Activated CD8-positive, alpha-beta T cell treated with anti-CD3 and anti-CD28 coated beads for 36 hours (primary cell): ENCODE measurements at regions not wholly inside any gene's neighbourhood (a gene's known extent, or its start where the extent isn't known, plus 50 kb on each side); places are given as distances from the start of the nearest gene placed in this dataset.

ENCODE experiments used
- ATAC-seq: fragments of 200-7000 bp; cut with Tn5 transposase; one replicate; pipeline ENCODE4 v1.10.0; 2021; ENCODE audit warnings: mild to moderate bottlenecking, moderate library complexity
- CTCF ChIA-PET: fragments of 350-600 bp; sonication (Branson Sonifier 250); formaldehyde crosslinking; loops from one replicate; lab custom pipeline; 2021; ENCODE audit warnings: antibody characterized with exemption; lab: Charles Lee
- POLR2A ChIA-PET: fragments of 350-600 bp; sonication (Branson Sonifier 250); formaldehyde crosslinking; loops from one replicate; lab custom pipeline; 2021; ENCODE audit warnings: antibody characterized with exemption; lab: Charles Lee
- DNase-seq: peaks from one replicate; pipeline ENCODE4 v3.0.0-alpha.2; 2020
- H3K27ac Mint-ChIP-seq: one replicate; pipeline ENCODE4 v1.8.0; 2021; ENCODE audit warnings: mild to moderate bottlenecking, mixed read lengths
- H3K27me3 Mint-ChIP-seq: one replicate; pipeline ENCODE4 v1.8.0; 2021; ENCODE audit warnings: mixed read lengths
- H3K36me3 Mint-ChIP-seq: one replicate; pipeline ENCODE4 v1.8.0; 2021; ENCODE audit warnings: low read depth, mixed read lengths
- H3K4me1 Mint-ChIP-seq: one replicate; pipeline ENCODE4 v1.8.0; 2021; ENCODE audit warnings: low read depth, mixed read lengths
- H3K4me3 Mint-ChIP-seq: one replicate; pipeline ENCODE4 v1.8.0; 2021; ENCODE audit warnings: mild to moderate bottlenecking, moderate library complexity, mixed read lengths
- H3K9me3 Mint-ChIP-seq: one replicate; pipeline ENCODE4 v1.8.0; 2021; ENCODE audit warnings: mixed read lengths
- CTCF ChIP-seq: fragments of 200-600 bp; IDR thresholded peaks from one replicate; pipeline ENCODE4 v1.8.0; 2022; ENCODE audit warnings: antibody characterized with exemption, mild to moderate bottlenecking
- intact Hi-C: fragments of 100-400 bp; cut with micrococcal nuclease; formaldehyde crosslinking; loops from one replicate; pipeline ENCODE4 v1.10.0; 2022

GRCh38 chr16:72332926-72333325 lies 161.0 kb upstream of the PMFBP1 start:
- DNase-seq, result no peak
- intact Hi-C loops, result no loop called here
- H3K36me3 Mint-ChIP-seq, result peaks cover 1% of the 10 kb centered on the region
- TF ChIP-seq CTCF, result no peak
- no peaks in the 10 kb centered on the region for H3K4me1 Mint-ChIP-seq
- H3K4me3 Mint-ChIP-seq, result no peak overlapping the region
- ChIA-PET POLR2A (no interaction called here), CTCF (no interaction called here)
- ATAC-seq, result no peak
- no peak overlapping the region for H3K27ac Mint-ChIP-seq
- peaks cover 18% of the 10 kb centered on the region for H3K9me3 Mint-ChIP-seq
- no peaks in the 10 kb centered on the region for H3K27me3 Mint-ChIP-seq

- ATAC-seq (no peak), DNase-seq (no peak)
- CTCF ChIA-PET, result no interaction called here
- Mint-ChIP-seq H3K4me3 (no peak overlapping the region), H3K9me3 (peaks cover 20% of the 10 kb centered on the region), H3K27me3 (no peaks in the 10 kb centered on the region), H3K27ac (no peak overlapping the region), H3K4me1 (no peaks in the 10 kb centered on the region), H3K36me3 (peaks cover 10% of the 10 kb centered on the region)
- intact Hi-C loops, result no loop called here
- no peak for TF ChIP-seq CTCF
- POLR2A ChIA-PET, result no interaction called here
Observed at GRCh38 chr16:72324578-72324977, 152.6 kb upstream of the PMFBP1 start.

GRCh38 chr16:72317446-72317845 lies 145.5 kb upstream of the PMFBP1 start:
- DNase-seq (no peak), ATAC-seq (no peak)
- Mint-ChIP-seq H3K27ac (no peak overlapping the region), H3K36me3 (peaks cover 8% of the 10 kb centered on the region), H3K27me3 (no peaks in the 10 kb centered on the region), H3K9me3 (peaks cover 10% of the 10 kb centered on the region), H3K4me1 (no peaks in the 10 kb centered on the region), H3K4me3 (no peak overlapping the region)
- intact Hi-C loops, result no loop called here
- TF ChIP-seq CTCF, result no peak
- POLR2A ChIA-PET, result no interaction called here
- CTCF ChIA-PET, result no interaction called here

- no peak for TF ChIP-seq CTCF
- ChIA-PET POLR2A (no interaction called here), CTCF (no interaction called here)
- Mint-ChIP-seq H3K36me3 (peaks cover 2% of the 10 kb centered on the region), H3K27ac (no peak overlapping the region), H3K4me1 (no peaks in the 10 kb centered on the region), H3K9me3 (peaks cover 2% of the 10 kb centered on the region), H3K27me3 (no peaks in the 10 kb centered on the region), H3K4me3 (no peak overlapping the region)
- intact Hi-C loops, result no loop called here
- ATAC-seq, result no peak
- no peak for DNase-seq
Observed at GRCh38 chr16:72313903-72314302, 141.9 kb upstream of the PMFBP1 start.

GRCh38 chr16:72312828-72313227 lies 140.9 kb upstream of the PMFBP1 start:
- Mint-ChIP-seq H3K36me3 (no peaks in the 10 kb centered on the region), H3K27me3 (no peaks in the 10 kb centered on the region), H3K27ac (no peak overlapping the region), H3K4me3 (no peak overlapping the region), H3K9me3 (peaks cover 2% of the 10 kb centered on the region), H3K4me1 (no peaks in the 10 kb centered on the region)
- intact Hi-C loops, result no loop called here
- ATAC-seq (no peak), DNase-seq (no peak)
- CTCF ChIA-PET, result no interaction called here
- POLR2A ChIA-PET, result no interaction called here
- no peak for TF ChIP-seq CTCF
